HG03039 (cell line): ENCODE measurements at regions not wholly inside any gene's neighbourhood (a gene's known extent, or its start where the extent isn't known, plus 50 kb on each side); places are given as distances from the start of the nearest gene placed in this dataset.

Source experiments
- ATAC-seq: cut with Tn5 transposase; IDR thresholded peaks from one replicate; pipeline ENCODE4 v1.9.1; 2021; ENCODE audit warnings: mild to moderate bottlenecking, moderate library complexity; ENCODE audit not compliant: unreplicated experiment

DNA sequence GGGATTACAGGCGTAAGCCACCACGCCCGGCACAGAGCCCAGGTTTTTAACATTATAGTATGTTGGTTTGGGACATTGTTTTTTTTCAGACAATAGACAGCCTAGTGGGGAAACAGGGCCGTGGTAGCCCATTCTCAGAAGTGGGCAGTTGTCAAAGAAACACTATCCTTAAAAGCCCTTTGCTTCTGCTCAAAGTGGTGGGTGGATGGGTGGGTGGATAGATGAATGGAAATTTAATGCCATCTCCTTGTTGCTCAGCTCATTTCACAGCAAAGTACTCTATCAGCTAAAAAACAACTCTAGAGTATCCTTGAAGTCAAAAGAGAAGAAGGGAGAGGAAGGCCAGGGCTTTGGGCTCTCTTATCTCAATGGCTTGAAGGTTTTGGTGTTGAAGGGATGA lies 137.8 kb downstream of the RRAGC start:
- no peak for ATAC-seq

DNA sequence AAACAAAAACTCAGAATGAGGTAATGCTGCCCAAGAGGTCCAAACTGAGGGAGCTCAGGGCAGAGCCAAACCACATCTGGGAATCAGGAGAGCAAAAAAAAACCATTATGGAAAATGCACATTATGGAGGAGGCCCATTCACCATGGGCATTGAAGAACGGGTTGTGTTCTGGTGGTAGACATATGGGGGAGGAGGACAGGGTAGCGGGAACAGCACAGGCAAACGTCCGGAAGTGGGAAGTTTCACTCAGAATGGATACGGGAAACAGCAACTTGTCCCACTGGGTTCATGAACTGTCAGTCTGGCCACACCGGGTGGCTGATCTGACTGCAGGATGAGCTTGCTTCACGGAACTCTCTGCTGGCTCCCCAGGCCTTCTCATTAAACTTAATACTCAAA lies 139.7 kb downstream of the RRAGC start:
- no peak for ATAC-seq

DNA sequence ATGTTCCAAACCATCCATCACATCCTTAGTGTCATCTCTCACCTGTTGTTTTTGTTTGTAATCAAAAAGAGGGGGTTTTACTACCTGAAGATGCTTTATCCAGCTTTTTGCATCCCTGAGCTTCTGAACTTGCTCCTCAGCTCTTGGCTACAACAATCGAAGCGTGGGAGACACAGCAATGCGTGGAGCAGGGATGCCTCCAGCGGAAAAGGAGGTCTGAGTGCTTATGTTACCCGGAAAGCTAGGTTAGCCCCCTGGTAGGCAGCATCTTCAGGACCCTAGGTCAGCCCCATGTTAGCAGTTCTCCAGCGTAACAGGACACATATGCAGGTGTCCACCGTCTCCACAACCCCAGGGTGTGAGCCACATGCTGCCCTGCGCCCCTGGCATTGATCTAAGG lies 141.5 kb downstream of the RRAGC start:
- no peak for ATAC-seq

DNA sequence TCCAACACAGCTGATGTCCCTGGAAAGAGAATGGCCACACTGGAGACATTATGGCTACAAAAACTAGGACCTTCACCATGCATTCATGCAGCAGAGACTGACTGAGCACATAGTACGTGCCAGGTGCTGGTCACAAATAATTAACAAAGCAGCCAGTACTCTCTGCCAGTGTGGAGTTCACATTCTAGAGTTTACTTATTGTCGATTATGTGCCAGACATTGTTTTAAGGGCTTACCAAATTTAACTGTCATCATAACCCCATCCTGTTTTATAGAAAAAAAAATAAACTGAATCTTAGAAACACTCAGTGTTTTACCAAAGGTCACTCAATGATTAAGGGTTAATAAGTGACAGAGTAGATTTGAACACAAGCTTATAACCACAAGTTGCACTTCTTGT lies 143.3 kb downstream of the RRAGC start:
- ATAC-seq = no peak

DNA sequence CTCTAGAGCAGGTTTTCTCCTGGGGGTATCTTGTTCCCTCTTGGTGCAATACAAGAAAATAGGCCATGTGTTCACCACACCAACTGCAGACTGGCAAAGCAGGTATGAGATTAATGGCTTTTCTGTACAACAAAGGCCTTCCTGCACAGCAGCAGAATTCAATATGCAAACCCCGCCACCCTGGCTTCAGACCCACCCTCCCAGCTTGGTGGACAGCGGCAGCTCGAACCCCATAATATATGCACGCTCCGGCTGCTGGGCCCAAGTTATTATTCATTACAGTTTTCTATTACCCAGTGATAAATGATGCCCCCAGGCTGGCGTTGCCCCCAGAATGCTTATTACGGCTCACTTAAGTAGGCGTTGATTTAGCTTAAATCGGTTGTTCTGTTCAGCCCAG lies 144.2 kb downstream of the RRAGC start:
- no peak for ATAC-seq

DNA sequence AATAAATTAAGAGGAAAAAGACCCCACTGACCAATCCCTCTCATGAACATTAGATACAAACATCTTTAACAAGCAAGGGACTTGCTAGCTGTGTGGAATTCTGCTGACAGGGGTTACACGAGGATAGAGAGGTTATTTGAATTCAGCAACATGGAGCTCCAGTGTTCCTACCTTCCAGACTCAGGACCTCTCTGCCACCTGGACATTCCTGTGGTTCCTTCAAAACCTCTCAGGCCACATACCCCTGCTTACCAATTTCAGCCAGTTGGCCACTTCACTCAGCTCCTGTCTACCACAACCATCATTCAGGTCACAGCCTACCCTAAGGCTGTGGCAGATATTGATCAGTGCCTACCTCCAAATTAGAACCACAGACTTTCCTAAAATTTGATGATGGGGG lies 147.5 kb downstream of the RRAGC start:
- ATAC-seq = no peak

DNA sequence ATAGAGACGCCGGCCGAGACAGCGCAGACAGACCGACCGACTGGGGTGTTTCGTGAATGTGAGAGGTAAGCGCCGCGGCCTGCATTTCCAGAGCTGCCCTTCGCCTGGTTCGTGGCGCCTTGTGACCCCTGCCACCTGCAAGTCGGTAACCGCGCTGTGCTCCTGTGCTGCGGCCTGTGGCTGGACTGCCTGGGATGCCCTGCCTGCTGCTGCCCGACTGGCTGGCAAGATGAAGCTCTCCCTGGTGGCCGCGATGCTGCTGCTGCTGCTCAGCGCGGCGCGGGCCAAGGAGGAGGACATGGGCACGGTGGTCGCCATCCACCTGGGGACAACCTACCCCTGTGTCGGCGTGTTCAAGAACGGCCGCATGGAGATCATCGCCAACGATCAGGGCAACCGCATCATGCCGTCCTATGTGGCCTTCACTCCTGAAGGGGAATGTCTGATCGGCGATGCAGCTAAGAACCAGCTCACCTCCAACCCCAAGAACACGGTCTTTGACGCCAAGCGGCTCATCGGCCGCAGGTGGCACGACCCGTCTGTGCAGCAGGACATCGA lies 150.8 kb downstream of the RRAGC start:
- no peak for ATAC-seq

DNA sequence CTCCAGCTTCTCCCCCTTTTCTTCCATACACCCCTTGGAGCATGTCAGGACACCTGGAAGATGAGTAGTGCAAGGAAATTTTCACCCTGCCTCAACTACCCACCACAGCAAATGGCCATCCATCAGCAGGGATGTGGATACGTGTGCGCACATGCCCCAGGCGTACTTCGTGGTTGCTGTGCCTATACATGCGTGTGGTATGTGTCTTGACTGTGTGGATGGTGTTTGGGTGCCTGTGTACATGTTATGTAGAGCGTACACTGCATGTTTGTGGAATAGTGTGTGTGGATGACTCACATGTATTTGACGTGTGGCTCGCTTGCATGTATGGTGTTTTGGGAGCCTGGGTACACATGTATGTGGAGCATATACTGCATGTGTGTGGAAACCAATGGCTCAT lies 158.5 kb downstream of the RRAGC start:
- no peak for ATAC-seq

DNA sequence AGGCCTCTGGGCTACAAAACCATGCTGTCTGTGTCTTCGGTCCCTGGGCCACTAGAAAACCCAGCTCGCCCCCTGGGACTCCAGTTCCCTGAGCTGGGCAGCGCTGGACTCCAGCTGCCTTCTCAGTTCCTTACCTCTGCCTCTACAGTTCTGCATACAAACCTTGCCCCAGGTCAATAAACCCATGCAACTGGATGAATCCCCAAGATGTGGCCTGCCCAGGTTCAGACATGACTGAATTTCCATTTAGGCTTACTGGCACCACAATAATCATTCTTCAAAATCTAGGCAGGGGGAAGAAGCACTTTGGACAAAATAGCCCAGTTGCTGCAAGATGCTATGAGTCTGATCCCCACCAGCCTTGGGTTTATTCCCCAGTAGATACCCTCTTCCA lies 159.5 kb downstream of the RRAGC start:
- no peak for ATAC-seq

DNA sequence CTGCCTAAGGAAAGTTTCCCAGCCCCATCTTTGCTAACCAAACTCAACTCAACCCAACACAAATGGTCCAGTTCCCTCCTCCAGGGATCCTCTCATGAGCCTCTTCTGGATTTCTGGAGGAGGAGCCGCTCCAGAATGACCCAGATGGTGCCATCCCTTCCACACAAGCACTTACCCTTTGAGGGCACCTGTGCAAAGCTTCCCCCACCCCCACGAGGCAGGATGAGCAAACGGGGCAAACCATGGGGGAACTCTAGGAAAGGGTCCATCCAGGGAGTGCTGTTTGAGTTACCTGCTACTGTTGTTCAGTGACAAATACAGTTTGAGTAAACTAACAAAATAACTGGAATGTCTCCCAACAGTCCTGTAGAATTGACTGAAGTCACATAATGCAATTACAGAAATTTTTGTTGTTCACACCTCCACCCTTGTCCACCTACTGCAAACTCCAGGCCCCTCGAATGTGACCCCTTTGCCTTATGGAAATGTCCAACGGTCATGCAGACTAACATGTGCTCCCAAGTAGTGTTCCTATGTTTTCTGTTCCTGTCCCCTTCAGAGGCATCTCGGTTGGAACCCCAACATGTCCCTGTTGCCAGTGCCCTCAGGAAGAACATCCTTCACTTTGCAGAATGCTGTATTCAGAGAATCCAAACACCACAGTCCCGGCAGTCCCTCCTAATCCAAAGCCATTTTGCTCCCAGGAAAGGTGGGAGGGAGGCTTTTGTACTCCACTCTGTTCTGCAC lies 160.1 kb downstream of the RRAGC start:
- no peak for ATAC-seq

DNA sequence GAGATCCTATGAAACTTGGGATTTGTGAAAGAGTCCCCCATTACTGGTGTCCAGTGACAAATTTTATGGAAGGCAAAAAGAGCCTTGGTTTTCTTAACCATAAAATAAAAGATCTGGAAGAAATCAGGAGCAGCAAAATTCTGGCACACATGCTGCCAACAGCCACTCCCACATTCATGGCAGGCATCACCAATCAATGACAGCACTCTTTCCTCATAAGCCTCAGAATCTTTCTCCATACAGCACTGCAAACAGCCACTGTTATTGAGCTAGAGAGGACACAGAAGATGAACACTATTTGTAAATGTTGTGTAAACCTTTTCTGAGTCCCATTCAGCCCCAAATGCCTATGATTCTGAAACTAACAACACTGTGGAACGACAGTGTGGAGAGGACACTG lies 162.2 kb downstream of the RRAGC start:
- no peak for ATAC-seq

DNA sequence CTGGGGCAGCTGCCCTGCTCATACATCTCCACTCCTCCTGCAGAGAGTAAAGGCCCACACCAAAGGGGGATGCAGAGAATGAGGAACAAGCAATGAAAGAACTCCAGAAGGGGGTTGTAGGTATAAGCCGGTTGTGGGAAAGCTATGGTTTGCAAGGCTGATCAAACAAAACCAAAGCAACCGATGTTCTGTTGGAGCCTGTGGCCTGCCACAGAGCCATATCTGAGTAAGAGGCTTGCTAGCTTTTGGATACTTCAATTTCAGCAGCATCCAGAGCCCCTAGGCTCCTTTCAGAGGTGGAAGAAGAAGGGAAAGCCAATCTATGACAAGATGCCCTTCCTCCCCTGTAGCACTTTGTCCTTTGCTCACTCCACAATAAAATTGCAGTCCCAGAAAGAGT lies 163.2 kb downstream of the RRAGC start:
- ATAC-seq = no peak

DNA sequence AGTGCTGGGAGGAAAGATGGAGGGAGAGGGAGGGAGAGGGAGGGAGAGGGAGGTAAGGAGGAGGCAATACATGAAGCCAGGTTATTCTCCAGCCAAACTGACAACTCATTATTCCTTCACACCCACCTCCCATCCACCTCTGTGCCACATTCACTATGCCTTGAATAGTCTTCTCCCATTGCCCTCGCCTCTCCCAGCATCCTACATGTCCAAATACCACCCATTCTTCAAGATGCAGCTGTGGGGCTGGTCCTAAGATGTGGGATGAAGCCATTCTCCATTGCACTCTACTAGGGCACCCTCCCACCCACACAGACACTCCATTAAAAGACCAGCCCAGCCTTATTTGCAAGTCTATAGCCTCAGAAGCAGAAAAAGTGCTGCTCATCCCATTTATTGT lies 165.8 kb downstream of the RRAGC start:
- ATAC-seq = no peak

DNA sequence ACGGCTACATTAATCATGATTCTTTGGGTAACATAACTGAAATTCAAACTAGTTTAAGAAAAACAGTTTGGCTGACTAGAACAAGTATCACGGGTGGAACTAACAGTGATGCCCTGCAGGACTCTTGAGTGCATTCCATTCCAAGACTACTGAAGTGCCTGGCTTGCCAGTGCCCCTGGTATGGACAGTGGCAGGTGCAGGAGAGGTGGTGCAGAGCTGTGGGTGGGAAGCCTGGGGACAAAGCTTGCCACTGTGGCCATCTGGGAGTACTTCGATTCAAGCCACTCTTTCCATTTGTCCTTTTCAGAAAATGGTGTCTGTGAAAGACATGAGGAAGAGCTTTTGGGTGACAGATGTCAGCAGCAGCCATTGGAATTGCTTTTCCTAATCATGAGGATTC lies 166.5 kb downstream of the RRAGC start:
- no peak for ATAC-seq

DNA sequence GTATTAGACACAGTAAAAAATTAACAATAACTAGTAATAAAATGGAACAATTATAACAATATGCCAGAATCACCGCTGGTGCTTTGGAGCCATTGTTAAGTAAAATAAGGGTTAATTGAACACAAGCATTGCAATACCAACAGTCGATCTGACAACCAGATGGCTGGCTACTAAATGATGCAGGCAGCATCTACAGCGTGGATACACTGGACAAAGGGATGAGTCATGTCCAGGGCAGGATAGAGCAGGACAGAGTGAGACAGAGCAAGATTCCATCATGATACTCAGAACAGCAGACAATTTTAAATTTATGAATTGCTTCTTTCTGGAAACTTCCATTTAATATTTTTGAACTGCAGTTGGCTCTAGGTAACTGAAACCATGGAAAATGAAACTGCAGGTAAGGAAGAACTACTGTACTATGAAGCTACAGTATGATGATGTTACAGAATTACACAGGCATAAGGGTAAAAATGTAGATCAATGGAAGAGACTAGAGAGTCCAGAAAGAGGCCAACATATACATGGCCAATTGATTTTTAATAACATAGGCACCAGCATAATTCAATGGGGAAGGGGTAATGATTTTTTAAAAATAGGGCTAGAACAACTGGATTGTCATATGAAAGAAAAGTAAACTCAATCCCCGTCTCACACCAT lies 168.7 kb downstream of the RRAGC start:
- ATAC-seq = no peak

DNA sequence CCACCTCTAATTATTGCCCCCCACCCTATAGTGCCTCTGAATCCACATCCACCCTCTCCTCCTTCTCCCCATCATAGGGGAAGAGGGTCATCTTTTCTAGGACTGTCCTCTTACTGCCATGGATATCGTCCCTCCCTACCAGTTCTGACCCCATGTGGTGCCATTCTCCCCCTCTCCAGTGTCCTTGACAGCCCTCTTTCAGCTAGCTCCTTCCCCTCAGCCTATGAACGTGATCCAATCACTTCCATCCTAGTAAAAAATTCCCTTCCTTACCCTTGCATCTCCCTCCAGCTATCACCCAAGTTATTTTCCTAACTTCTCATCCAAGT lies 172.7 kb downstream of the RRAGC start:
- ATAC-seq = no peak

DNA sequence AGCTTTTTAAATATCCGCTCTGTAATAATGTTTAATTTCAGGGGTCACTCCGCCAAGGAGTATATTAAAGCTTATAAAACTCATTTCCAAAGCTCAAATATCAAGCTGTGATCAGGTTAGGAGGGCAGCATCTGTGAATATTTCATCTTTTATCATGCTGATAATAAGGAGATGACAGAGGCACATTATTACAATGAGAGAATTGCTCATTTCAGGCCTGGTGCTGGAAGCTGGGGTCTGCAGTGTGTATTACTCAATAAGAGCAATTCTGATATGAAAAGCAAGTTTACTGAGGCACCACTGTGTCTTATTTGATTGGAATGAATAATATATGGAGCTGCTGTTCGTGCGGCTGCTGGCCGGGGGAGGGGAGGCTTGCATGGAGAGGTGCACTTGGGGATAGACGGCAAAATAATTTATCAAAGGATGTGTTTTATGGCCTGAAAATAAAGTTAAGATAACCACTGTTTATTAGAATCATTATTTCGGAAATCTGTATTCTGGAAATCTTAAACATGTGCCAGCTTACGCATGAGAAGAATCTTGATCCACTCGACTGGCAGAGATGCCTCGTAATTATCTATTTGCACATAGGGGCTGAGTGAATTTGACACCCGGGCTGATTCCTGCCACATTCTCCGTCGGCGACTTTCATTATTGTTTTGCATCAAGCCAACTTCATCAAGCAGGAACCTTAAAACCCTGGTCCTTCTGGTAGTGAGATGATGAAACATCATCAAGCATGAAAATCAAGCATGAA lies 173.2 kb downstream of the RRAGC start:
- ATAC-seq = no peak

DNA sequence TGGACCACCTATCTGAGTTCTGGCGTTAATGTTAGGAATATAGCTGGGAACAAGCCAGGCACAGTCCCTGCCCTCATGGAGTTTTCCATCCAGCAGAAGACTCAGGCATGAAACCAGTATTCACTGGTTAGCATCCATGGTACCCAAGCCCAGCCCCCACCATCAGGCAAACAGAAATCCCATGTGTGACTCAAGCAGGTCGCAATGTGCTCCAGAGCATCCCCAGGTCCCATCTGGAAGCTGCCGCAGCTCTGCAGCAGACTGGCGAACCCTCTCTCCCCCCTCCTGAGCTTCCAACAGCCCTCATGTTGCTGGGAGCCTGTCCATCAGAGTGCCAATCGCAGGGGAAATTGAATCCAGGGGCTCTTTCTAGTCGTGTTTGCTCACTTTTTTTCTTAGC lies 174.2 kb downstream of the RRAGC start:
- no peak for ATAC-seq

DNA sequence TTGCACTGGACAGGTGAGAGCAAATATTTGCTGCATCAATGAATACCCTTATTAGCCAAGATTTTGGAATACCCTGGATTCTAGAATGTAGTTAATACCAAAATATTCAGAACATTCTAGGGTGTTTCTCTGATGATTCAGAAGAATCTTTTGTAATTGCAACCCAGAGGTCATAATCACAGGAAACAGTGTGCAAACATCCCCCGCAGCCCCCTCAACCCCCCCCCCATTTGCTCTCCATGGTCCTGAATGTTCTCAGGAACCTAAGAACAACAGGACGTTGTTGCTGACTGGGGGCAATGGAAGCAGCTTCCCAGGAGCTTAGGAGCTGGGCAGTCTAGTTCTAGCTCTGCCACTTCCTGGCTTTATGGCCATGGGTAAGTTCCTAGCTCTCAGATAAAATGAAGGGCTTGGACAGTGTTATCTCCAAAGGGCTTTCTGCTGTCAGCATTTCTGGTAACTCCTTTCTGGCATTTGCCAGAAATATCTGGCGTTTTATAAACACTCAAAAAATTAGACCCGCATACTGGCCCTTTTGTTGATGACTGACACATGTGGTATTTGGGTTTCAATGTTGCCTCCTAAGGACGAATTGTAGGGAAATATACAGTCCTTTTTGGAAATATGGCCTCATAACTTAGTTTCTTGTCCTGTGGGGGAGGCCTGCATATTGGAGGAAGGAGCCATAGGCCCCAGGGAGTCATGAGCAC lies 178.6 kb downstream of the RRAGC start:
- ATAC-seq = no peak

DNA sequence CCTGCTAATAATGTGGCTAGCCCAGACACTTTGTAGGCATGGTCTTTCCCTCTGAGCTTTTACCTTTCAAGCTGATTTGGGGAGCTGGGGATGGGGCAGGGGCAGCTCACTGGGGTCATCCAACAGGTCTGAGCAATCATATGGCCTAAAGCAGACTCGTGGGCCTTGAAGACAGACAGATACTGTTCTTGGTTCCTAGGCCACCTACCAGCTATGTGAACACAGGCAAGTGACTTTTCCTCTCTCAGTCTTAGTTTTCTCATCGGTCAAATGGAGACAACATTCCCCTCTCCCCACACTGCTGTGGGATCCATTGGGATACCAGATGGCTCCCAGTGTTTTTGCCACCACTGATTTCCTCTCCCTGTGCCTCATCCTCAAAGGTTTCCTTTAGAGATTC lies 181.8 kb downstream of the RRAGC start:
- ATAC-seq = no peak

DNA sequence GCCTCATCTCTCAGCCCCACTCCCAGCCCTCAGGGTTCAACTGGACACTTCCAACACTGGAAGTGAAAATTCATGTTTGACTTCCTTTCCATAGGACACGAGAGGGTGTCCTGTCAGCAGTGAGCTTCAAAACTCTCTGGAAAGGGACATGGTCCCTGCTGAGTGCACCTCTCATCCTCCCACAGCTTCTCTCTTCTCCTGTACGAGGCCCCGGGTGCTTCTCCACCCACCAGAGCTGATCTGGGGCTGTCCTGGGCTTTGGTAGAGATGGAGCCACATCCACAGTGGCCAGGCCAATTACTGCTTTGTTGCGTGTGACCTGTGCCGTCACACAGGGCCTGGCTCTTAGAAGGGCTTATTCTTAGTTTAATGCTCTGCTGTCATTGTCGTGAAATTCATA lies 182.3 kb downstream of the RRAGC start:
- no peak for ATAC-seq
